Colonic mucosa (tissue), 4 donors: ENCODE measurements at regions not wholly inside any gene's neighbourhood (a gene's known extent, or its start where the extent isn't known, plus 50 kb on each side); places are given as distances from the start of the nearest gene placed in this dataset.

Experiments
- DNase-seq: peaks from one replicate; pipeline ENCODE4 v3.0.0-alpha.2; 2020
- H3K27ac ChIP-seq: fragments of 200-600 bp; one replicate; pipeline ENCODE4 v1.8.0; 2021
- H3K27me3 ChIP-seq: fragments of 200-600 bp; one replicate; pipeline ENCODE4 v1.8.0; 2021
- H3K36me3 ChIP-seq: fragments of 200-600 bp; one replicate; pipeline ENCODE4 v1.8.0; 2021
- H3K4me1 ChIP-seq: fragments of 200-600 bp; one replicate; pipeline ENCODE4 v1.8.0; 2021; ENCODE audit warnings: mild to moderate bottlenecking
- H3K4me3 ChIP-seq: fragments of 200-600 bp; one replicate; pipeline ENCODE4 v1.8.0; 2021
- H3K9ac ChIP-seq, 2 donors: one replicate each; pipeline ENCODE4 v1.7.0; 2013; ENCODE audit warnings: control low read depth in 2 of 2, low read depth in 2 of 2, low read length in 2 of 2
- H3K9me3 ChIP-seq: fragments of 200-600 bp; one replicate; pipeline ENCODE4 v1.8.0; 2021
- intact Hi-C: fragments of 100-400 bp; cut with DNase I; formaldehyde crosslinking; loops from one replicate; pipeline ENCODE4 v1.14.1; 2022
- TF ChIP-seq, protein P1 (sequence below): fragments of 200-600 bp; IDR thresholded peaks from one replicate; pipeline ENCODE4 v1.8.0; 2022; ENCODE audit warnings: antibody characterized with exemption, mild to moderate bottlenecking
- donor health status: healthy.
- donor health status: DM: no; HTN: no; CAD: no.
- donor health status: DM: no; HTN: no; CAD: no.

DNA sequence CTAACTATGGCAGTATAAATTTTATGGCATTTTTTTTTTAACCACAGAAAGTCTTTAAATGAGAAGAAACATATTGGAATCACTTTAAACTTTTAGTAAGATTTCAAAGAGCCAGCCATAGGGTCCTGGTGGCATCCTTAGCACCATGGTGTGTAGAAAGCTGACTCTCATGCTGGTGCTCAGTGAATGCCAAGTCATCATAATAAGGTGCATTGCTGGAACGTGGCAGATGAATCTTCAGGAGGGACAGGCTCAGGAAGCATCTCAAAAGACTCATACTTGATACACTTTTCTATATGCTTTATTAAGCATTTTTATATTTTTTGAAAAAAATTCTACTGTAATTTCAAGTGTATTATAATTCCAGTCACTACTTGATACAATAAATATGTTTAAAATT is 274.2 kb downstream of the ZIC4 start:
- Histone ChIP-seq H3K36me3 (no peaks in the 10 kb centered on the region), H3K27me3 (no peaks in the 10 kb centered on the region), H3K4me1 (no peaks in the 10 kb centered on the region), H3K9ac (no peak overlapping the region), H3K4me3 (no peak overlapping the region), H3K9me3 (no peaks in the 10 kb centered on the region), H3K27ac (no peak overlapping the region)
- DNase-seq = no peak
- TF ChIP-seq, protein P1, sequence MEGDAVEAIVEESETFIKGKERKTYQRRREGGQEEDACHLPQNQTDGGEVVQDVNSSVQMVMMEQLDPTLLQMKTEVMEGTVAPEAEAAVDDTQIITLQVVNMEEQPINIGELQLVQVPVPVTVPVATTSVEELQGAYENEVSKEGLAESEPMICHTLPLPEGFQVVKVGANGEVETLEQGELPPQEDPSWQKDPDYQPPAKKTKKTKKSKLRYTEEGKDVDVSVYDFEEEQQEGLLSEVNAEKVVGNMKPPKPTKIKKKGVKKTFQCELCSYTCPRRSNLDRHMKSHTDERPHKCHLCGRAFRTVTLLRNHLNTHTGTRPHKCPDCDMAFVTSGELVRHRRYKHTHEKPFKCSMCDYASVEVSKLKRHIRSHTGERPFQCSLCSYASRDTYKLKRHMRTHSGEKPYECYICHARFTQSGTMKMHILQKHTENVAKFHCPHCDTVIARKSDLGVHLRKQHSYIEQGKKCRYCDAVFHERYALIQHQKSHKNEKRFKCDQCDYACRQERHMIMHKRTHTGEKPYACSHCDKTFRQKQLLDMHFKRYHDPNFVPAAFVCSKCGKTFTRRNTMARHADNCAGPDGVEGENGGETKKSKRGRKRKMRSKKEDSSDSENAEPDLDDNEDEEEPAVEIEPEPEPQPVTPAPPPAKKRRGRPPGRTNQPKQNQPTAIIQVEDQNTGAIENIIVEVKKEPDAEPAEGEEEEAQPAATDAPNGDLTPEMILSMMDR = no peak
- intact Hi-C loops = no loop called here

DNA sequence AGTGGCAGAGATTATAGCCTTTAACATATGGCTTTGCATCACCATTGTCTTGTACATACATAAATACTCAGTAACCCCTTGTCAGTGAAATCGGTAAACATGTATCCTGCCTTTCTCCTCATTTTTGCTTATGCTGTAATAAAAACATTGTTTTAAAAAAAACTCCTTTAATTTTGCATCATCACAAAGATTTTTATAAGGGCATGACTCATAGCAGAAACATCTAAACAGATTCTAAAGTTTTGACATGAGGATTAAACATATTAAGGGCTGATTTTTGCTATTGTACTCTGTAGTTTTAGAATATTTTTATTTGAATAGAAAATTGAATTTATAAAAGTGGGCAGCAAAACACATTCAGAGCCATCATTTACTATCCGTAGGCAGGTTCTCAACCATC is 275.9 kb downstream of the ZIC4 start:
- intact Hi-C loops = no loop called here
- TF ChIP-seq, protein P1 = no peak
- no peak for DNase-seq

DNA sequence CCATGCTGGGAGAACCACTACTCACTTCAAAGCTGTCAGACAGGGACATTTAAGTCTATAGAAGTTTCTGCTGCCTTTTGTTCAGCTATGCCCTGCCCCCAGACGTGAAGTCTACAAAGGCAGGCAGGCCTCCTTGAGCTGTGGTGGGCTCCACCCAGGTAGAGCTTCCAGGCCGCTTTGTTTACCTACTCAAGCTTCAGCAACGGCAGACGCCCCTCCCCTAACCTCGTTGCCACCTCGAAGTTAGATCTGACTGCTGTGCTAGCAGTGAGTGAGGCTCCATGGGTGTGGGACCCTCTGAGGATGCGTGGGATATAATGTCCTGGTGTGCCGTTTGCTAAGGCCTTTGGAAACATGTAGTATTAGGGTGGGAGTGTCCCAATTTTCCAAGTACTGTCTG is 276.7 kb downstream of the ZIC4 start:
- intact Hi-C loops = no loop called here
- no peaks in the 10 kb centered on the region for H3K36me3 ChIP-seq
- TF ChIP-seq, protein P1 = no peak
- H3K27me3 ChIP-seq = no peaks in the 10 kb centered on the region
- H3K9me3 ChIP-seq = no peaks in the 10 kb centered on the region
- no peaks in the 10 kb centered on the region for H3K4me1 ChIP-seq
- no peak overlapping the region for H3K27ac ChIP-seq
- no peak for DNase-seq
- H3K4me3 ChIP-seq = no peak overlapping the region
- H3K9ac ChIP-seq = no peak overlapping the region

More for the DNA sequence above, 275.9 kb downstream of the ZIC4 start:
- Histone ChIP-seq H3K4me3 (no peak overlapping the region), H3K9ac (no peak overlapping the region), H3K27ac (no peak overlapping the region), H3K36me3 (no peaks in the 10 kb centered on the region), H3K9me3 (no peaks in the 10 kb centered on the region), H3K27me3 (no peaks in the 10 kb centered on the region), H3K4me1 (no peaks in the 10 kb centered on the region)

DNA sequence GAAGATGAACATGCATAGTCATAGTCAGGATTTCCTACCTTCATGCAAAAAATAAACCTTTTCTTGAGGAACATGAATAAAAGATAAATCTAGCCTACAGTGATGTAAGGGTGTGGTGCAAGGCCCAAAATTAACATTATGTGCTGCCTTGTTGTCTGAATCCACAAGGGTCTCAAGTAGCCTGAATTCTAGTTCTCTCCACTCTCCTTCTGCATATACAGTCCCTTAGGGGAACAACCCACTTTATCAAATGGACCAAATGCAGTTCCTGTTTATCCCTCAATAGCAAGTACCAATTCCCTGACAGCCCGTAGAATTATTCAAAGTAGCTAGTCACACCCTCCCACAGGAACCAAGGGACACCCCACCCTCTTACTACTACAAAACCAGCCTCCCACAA is 284.0 kb downstream of the ZIC4 start:
- no peak for DNase-seq
- intact Hi-C loops = no loop called here
- Histone ChIP-seq H3K4me1 (no peaks in the 10 kb centered on the region), H3K27me3 (no peaks in the 10 kb centered on the region), H3K9ac (no peak overlapping the region), H3K27ac (no peak overlapping the region), H3K4me3 (no peak overlapping the region), H3K36me3 (no peaks in the 10 kb centered on the region), H3K9me3 (no peaks in the 10 kb centered on the region)
- TF ChIP-seq, protein P1 = no peak

DNA sequence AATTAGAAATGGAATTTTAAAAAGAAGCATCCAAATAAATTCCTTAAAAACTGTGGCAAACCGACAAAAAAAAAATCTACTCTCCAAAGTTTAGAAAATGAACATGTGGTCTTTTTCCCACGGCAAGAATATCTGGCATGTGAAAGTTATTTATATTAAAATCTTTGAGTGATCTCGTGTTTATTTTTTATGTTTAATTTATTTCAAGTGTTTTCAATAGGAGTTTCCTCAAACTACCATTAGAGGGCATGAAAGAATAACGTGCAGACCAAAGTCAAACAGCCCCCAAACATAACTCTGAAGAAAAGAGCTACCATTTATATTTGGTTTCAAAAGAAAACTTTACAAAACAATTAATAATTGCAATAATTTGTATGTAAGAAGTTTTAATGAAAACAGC is 286.4 kb downstream of the ZIC4 start:
- no peak overlapping the region for H3K4me3 ChIP-seq
- no peak overlapping the region for H3K9ac ChIP-seq
- no peak overlapping the region for H3K27ac ChIP-seq
- no peak for DNase-seq
- intact Hi-C loops = no loop called here
- no peaks in the 10 kb centered on the region for H3K9me3 ChIP-seq
- no peaks in the 10 kb centered on the region for H3K36me3 ChIP-seq
- H3K27me3 ChIP-seq = no peaks in the 10 kb centered on the region
- TF ChIP-seq, protein P1 = no peak
- H3K4me1 ChIP-seq = no peaks in the 10 kb centered on the region

DNA sequence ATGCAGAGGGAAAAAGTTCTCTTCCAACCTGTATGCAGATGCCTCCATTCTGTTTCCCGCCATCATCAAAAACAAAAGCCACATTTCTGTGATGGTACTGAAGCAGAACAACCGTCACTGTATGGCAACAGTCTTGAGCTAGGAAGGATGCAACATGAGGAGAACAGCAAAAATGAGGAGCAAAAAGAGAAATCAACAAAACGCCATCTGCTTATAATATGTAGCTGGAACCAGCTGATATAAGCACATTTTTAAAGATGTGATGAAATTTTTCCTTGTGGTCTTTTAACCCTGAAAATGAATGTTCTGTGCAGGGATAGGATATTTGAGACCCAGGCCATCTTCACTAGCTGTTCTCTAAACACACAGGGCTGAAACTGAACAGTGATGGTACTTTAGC is 287.0 kb downstream of the ZIC4 start:
- no peaks in the 10 kb centered on the region for H3K4me1 ChIP-seq
- TF ChIP-seq, protein P1 = no peak
- H3K27ac ChIP-seq = no peak overlapping the region
- H3K4me3 ChIP-seq = no peak overlapping the region
- DNase-seq = no peak
- intact Hi-C loops = no loop called here
- no peaks in the 10 kb centered on the region for H3K36me3 ChIP-seq
- no peaks in the 10 kb centered on the region for H3K27me3 ChIP-seq
- no peaks in the 10 kb centered on the region for H3K9me3 ChIP-seq
- H3K9ac ChIP-seq = no peak overlapping the region
